Left ventricle myocardium inferior (tissue), 1 donor: ENCODE measurements at regions not wholly inside any gene's neighbourhood (a gene's known extent, or its start where the extent isn't known, plus 50 kb on each side); places are given as distances from the start of the nearest gene placed in this dataset.
"Not testable (repeated sequence)": the region's sequence is repeated elsewhere in the genome, so short reads cannot be mapped to it uniquely, and the experiment has no call there.

Source experiments
- DNase-seq: peaks from one replicate; pipeline ENCODE4 v3.0.0-alpha.2; 2020
- H3K27ac ChIP-seq: fragments of 200-600 bp; replicated peaks from 2 replicates; pipeline ENCODE4 v1.8.0; 2021
- H3K27me3 ChIP-seq: fragments of 200-600 bp; 2 replicates; pipeline ENCODE4 v1.8.0; 2021; ENCODE audit warnings: low read depth
- H3K36me3 ChIP-seq: fragments of 200-600 bp; 2 replicates; pipeline ENCODE4 v1.8.0; 2021
- H3K4me1 ChIP-seq: fragments of 200-600 bp; 2 replicates; pipeline ENCODE4 v1.8.0; 2021
- H3K4me3 ChIP-seq: fragments of 200-600 bp; 2 replicates; pipeline ENCODE4 v1.8.0; 2021; ENCODE audit warnings: mild to moderate bottlenecking, moderate library complexity
- H3K9me3 ChIP-seq: fragments of 200-600 bp; replicated peaks from 2 replicates; pipeline ENCODE4 v1.8.0; 2021
- intact Hi-C: fragments of 100-400 bp; cut with micrococcal nuclease; formaldehyde crosslinking; loops from one replicate; pipeline ENCODE4 v1.11.0; 2022
- TF ChIP-seq, protein P1 (sequence below): fragments of 200-600 bp; IDR thresholded peaks from 2 replicates; pipeline ENCODE4 v1.8.0; 2021; ENCODE audit warnings: antibody characterized with exemption, mild to moderate bottlenecking, borderline replicate concordance
- donor health status: DM: no; HTN: yes; CAD: no; lungs with severe emphysema.

DNA sequence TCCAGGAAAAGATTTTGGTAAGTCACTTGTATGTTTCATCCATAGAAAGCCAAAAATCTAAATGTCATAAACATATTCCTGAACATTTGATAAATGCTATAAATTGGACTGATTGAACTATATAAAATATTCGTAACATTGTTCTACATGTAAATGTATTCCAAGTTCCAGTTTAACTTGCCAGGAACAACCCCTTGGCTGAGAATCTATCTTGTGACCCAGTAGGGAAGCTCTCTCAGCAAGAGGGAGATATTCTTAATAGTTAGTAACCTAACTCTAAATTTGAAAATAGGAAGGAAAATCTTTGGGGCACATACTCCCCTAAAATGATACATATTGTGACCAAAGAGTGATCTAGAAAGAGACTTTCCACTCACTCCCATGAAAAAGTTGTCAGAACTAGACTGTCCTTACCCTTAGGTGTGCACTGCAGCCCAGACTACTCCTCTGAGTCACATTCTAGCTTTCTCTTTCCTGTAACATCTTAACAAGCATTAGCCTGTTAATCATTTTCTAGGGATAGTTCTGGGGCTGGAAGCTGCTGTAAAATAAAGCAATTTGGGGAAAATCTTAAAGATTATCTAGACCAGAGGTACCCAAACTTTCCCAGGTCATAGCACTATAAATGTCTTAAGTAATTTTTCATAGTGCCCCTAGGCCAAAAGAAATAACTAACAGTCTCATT is 73.7 kb upstream of the SKAP2 start:
- H3K27ac ChIP-seq = no peak overlapping the region
- TF ChIP-seq, protein P1, sequence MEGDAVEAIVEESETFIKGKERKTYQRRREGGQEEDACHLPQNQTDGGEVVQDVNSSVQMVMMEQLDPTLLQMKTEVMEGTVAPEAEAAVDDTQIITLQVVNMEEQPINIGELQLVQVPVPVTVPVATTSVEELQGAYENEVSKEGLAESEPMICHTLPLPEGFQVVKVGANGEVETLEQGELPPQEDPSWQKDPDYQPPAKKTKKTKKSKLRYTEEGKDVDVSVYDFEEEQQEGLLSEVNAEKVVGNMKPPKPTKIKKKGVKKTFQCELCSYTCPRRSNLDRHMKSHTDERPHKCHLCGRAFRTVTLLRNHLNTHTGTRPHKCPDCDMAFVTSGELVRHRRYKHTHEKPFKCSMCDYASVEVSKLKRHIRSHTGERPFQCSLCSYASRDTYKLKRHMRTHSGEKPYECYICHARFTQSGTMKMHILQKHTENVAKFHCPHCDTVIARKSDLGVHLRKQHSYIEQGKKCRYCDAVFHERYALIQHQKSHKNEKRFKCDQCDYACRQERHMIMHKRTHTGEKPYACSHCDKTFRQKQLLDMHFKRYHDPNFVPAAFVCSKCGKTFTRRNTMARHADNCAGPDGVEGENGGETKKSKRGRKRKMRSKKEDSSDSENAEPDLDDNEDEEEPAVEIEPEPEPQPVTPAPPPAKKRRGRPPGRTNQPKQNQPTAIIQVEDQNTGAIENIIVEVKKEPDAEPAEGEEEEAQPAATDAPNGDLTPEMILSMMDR = no peak
- no peak for DNase-seq

DNA sequence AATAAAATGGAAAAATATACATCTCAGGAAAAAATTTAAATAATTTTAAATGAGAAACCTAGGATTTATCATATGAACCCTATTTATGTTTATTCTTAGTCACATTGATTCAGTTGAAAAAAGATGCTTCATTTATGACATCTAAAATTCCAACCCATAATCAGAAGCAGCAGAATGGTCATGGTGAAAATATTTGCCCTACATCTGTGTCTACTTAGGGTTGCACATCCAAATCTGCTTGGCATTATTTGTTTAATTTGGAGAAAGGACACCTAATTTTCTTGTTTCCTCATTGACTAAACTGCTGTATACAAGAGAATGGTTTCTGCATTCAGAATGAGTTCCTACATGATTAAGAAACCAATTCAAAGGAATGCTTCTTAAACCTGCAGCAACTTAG is 72.9 kb upstream of the SKAP2 start:
- Histone ChIP-seq H3K4me3 (no peak overlapping the region), H3K4me1 (no peaks in the 10 kb centered on the region), H3K36me3 (no peaks in the 10 kb centered on the region), H3K9me3 (peaks cover 10% of the 10 kb centered on the region), H3K27me3 (peaks cover 27% of the 10 kb centered on the region), H3K27ac (no peak overlapping the region)
- intact Hi-C loops = no loop called here
- TF ChIP-seq, protein P1 = no peak
- DNase-seq = no peak

More for the DNA sequence above, 73.7 kb upstream of the SKAP2 start:
- intact Hi-C loops = no loop called here
- Histone ChIP-seq H3K4me3 (no peak overlapping the region), H3K9me3 (peaks cover 10% of the 10 kb centered on the region), H3K27me3 (peaks cover 34% of the 10 kb centered on the region), H3K36me3 (no peaks in the 10 kb centered on the region), H3K4me1 (no peaks in the 10 kb centered on the region)

DNA sequence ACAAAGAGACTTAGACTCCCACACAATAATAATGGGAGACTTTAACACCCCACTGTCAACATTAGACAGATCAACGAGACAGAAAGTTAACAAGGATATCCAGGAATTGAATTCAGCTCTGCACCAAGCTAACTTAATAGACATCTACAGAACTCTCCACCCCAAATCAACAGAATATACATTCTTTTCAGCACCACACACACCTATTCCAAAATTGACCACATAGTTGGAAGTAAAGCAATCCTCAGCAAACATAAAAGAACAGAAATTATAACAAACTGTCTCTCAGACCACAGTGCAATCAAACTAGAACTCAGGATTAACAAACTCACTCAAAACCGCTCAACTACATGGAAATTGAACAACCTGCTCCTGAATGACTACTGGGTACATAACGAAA is 68.2 kb upstream of the SKAP2 start:
- DNase-seq, intact Hi-C loops, H3K4me3 ChIP-seq, H3K27ac ChIP-seq, H3K36me3 ChIP-seq, H3K4me1 ChIP-seq: not testable (repeated sequence)
- Histone ChIP-seq H3K27me3 (peaks cover 11% of the 10 kb centered on the region), H3K9me3 (peaks cover 10% of the 10 kb centered on the region)

DNA sequence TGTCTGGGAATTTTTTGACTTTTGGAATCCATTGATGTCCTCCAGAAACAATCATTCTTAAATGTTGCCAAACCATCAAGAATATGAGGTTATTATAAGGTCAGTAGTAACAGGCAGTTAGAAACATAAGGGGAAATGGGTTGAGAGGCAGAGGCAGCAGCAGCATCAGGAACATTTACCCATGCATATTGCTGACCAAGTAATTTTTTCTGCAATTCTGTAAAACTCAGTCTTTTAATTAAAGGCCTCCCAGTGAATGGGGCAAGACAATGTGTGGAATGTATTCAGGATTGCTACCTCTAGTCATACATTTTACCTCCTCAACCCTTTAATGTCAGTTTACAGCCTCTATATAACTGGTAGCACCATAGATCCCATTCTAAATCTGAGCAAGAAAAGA is 66.5 kb upstream of the SKAP2 start:
- Histone ChIP-seq H3K27ac (no peak overlapping the region), H3K27me3 (peaks cover 20% of the 10 kb centered on the region), H3K4me1 (no peaks in the 10 kb centered on the region), H3K4me3 (no peak overlapping the region), H3K9me3 (peaks cover 10% of the 10 kb centered on the region), H3K36me3 (no peaks in the 10 kb centered on the region)
- TF ChIP-seq, protein P1 = no peak
- intact Hi-C loops = no loop called here
- DNase-seq = no peak

DNA sequence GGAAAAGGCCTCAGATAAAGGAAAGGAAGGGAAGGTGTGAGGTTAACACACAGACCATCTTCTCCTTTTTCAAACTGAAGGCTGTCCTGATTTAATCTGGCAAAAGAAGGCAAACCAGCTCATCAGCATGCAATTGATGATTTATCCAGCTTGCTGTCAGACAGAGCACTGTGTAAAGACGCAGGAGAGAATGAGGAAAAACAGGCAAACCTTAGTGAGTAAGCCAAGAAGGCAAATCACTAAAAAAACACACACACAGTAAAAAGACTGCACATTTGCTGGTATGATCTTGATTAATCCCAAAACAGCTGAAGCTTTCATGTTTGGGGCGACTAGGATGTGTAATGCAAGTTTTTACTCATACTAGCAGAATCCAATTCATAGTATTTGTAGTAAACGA is 65.8 kb upstream of the SKAP2 start:
- peaks cover 8% of the 10 kb centered on the region for H3K9me3 ChIP-seq
- H3K36me3 ChIP-seq = no peaks in the 10 kb centered on the region
- no peak for DNase-seq
- intact Hi-C loops = no loop called here
- no peak overlapping the region for H3K27ac ChIP-seq
- TF ChIP-seq, protein P1 = no peak
- H3K27me3 ChIP-seq = peaks cover 24% of the 10 kb centered on the region
- no peaks in the 10 kb centered on the region for H3K4me1 ChIP-seq
- no peak overlapping the region for H3K4me3 ChIP-seq

DNA sequence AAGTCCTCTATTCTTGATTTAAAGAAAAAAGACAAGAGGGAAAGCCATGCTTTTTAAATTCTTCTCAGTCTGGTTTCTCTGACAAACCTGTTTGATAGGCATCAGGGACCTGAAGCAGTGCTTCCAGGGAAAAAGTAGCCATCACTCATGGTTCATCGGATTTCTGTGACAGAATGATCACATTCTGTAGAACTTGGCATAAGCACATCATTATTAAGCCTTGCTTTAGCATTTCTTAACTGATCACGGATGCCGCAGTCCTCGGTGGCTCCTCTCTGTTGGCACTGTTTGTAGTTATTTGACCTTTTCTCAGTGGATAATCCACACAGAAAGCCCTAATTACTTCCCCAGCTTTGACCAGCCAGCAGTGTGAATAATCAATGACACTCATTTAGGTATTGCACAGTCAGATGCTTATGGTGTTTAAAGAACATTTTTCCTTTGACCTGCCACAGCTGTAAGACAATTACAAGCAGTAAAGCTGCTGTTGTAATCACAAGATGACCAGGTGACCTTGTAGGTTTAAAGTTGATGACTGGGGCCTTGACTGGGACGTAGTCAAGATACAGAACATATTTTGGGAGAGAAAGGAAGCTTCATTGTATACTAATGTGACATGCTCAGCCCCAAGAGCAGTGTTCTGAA is 64.4 kb upstream of the SKAP2 start:
- Histone ChIP-seq H3K27me3 (peaks cover 25% of the 10 kb centered on the region), H3K9me3 (no peaks in the 10 kb centered on the region), H3K27ac (no peak overlapping the region), H3K4me3 (no peak overlapping the region), H3K4me1 (no peaks in the 10 kb centered on the region), H3K36me3 (no peaks in the 10 kb centered on the region)
- intact Hi-C loops = no loop called here
- TF ChIP-seq, protein P1 = no peak
- DNase-seq = no peak
